Ascending aorta (tissue), 2 donors: ENCODE measurements at regions not wholly inside any gene's neighbourhood (a gene's known extent, or its start where the extent isn't known, plus 50 kb on each side); places are given as distances from the start of the nearest gene placed in this dataset.

Source experiments
- DNase-seq, 2 donors: peaks; one replicate each; pipeline ENCODE4 v3.0.0-alpha.2; 2019; ENCODE audit warnings: low spot score in 2 of 2
- H3K27ac ChIP-seq, 2 donors: fragments of 200-600 bp; sonication (generic); one replicate each; pipeline ENCODE4 v1.5.1; 2016 to 2017; ENCODE audit warnings: mild to moderate bottlenecking in 1 of 2
- H3K27me3 ChIP-seq: fragments of 200-600 bp; sonication (generic); one replicate; pipeline ENCODE4 v1.5.1; 2017
- H3K36me3 ChIP-seq, 2 donors: fragments of 200-600 bp; sonication (generic); one replicate each; pipeline ENCODE4 v1.5.1; 2016
- H3K4me1 ChIP-seq, 2 donors: fragments of 200-600 bp; sonication (generic); one replicate each; pipeline ENCODE4 v1.5.1; 2016 to 2017; ENCODE audit warnings: mild to moderate bottlenecking in 1 of 2
- H3K4me3 ChIP-seq, 2 donors: fragments of 200-600 bp; sonication (generic); one replicate each; pipeline ENCODE4 v1.5.1; 2016 to 2017; ENCODE audit warnings: mild to moderate bottlenecking in 1 of 2
- H3K9me3 ChIP-seq, 2 donors: fragments of 200-600 bp; sonication (generic); one replicate each; pipeline ENCODE4 v1.5.1; 2016
- CTCF ChIP-seq, 3 experiments: fragments of 200-600 bp in 2 of 3; fragments of 450-650 bp in 1 of 3; sonication (generic) in 2 of 3; IDR thresholded peaks; one replicate each; pipeline ENCODE4 v1.5.1; 2016 to 2019; ENCODE audit warnings: antibody characterized with exemption in 3 of 3, mild to moderate bottlenecking in 1 of 3, moderate library complexity in 1 of 3
- intact Hi-C: fragments of 100-400 bp; cut with DNase I; formaldehyde crosslinking; loops from one replicate; pipeline ENCODE4 v1.15.1; 2023

DNA sequence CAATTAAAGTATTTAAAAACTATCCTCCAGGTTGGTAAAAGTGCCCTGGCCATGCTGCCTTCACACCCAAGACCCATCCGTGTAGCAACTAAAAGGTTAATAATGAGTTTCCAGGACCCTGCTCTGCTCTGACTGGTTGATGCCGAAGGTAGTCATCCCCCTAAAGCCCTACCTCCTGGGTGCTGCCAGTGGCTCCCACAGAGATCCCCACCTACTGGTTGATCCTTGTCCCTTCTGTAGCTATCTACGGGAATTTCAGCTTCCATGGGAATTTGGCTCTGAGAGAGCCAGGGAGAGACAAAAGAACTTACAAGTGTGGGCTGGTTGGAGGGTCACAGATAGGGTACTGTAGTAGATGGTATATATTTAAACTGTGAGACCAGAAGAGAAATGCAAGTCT, 110.6 kb upstream of the NANOGP8 start:
- Histone ChIP-seq H3K4me1 (no peaks in the 10 kb centered on the region), H3K27ac (no peak overlapping the region), H3K36me3 (no peaks in the 10 kb centered on the region), H3K27me3 (no peaks in the 10 kb centered on the region), H3K4me3 (no peak overlapping the region), H3K9me3 (peaks cover 0 to 14% of the 10 kb centered on the region in 2 donors)
- intact Hi-C loops = no loop called here
- no peak for TF ChIP-seq CTCF (IDR thresholded peaks at IDR 0.05)
- DNase-seq = no peak

GRCh38 chr15:35195031-35195430, 109.9 kb upstream of the NANOGP8 start:
- H3K36me3 ChIP-seq = no peaks in the 10 kb centered on the region
- peaks cover 0 to 14% of the 10 kb centered on the region in 2 donors for H3K9me3 ChIP-seq
- no peaks in the 10 kb centered on the region for H3K4me1 ChIP-seq
- no peak for TF ChIP-seq CTCF (IDR thresholded peaks at IDR 0.05)
- no peak for DNase-seq
- no peaks in the 10 kb centered on the region for H3K27me3 ChIP-seq
- no peak overlapping the region for H3K4me3 ChIP-seq
- H3K27ac ChIP-seq = no peak overlapping the region
- intact Hi-C loops = no loop called here

DNA sequence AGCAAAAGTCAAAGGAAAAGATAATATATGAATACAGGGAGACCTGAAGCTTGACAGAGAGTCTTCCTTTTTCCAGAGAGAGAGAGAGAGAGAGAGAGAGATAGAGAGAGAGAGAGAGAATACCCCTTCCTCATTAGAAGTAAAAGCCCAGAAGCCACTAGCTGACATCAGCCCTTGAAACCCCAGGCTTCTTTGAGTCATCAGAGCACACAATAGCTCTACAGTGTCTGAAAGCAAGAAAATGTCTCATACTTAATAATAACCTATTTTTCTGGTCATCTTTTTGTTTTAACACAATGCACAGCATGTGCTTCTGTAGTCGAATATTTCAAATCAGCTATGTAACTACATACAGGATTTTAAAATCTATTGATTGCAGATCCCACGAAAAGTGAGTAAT, 109.2 kb upstream of the NANOGP8 start:
- Histone ChIP-seq H3K27ac (no peak overlapping the region), H3K9me3 (peaks cover 0 to 14% of the 10 kb centered on the region in 2 donors), H3K36me3 (no peaks in the 10 kb centered on the region), H3K4me1 (no peaks in the 10 kb centered on the region), H3K27me3 (no peaks in the 10 kb centered on the region), H3K4me3 (no peak overlapping the region)
- intact Hi-C loops = no loop called here
- no peak for TF ChIP-seq CTCF (IDR thresholded peaks at IDR 0.05)
- DNase-seq = no peak

DNA sequence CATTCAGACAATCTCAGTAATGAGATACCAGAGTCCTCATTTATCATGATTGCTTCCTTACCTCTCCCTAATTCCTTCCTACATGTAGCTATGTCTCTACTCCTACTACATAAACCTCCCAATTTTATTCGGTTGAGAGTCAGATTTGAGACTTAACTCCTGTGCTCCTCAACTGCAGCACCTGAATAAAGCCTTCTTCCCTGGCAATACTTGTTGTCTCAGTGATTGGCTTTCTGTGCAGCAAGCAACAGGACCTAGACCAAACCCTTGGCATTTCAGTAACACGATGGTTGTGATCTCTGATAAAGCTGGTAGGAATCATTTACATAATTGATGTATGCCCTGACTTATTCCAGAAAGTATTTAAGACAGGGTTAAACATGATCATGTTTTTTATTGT, 106.7 kb upstream of the NANOGP8 start:
- H3K36me3 ChIP-seq = no peaks in the 10 kb centered on the region
- no peaks in the 10 kb centered on the region for H3K27me3 ChIP-seq
- DNase-seq = no peak
- no peak overlapping the region for H3K4me3 ChIP-seq
- no peaks in the 10 kb centered on the region for H3K4me1 ChIP-seq
- intact Hi-C loops = no loop called here
- TF ChIP-seq CTCF (IDR thresholded peaks at IDR 0.05) = no peak
- peaks cover 0 to 14% of the 10 kb centered on the region in 2 donors for H3K9me3 ChIP-seq
- H3K27ac ChIP-seq = no peak overlapping the region

DNA sequence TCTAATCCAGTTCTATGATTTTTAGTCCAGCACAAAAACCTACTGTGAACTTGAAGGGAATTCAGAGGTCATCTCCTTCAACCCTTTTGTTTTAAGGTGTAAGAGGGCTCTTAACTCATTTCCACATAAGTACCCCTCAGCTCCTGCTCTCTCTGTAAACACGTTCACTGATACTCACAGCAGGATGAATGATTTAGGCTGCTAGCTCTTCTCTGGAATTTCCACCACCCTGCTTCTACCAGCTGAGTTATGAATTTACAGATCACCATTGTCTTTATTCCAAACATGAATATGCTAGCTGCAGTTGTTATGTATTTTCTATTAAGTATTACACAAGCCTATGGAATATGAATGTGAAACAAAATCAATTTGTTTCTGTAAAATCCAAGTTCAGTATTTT, 101.3 kb upstream of the NANOGP8 start:
- Histone ChIP-seq H3K4me3 (no peak overlapping the region), H3K27ac (no peak overlapping the region), H3K27me3 (no peaks in the 10 kb centered on the region), H3K36me3 (no peaks in the 10 kb centered on the region), H3K9me3 (peaks cover 0 to 3% of the 10 kb centered on the region in 2 donors), H3K4me1 (no peaks in the 10 kb centered on the region)
- no peak for DNase-seq
- no peak for TF ChIP-seq CTCF (IDR thresholded peaks at IDR 0.05)
- intact Hi-C loops = no loop called here

DNA sequence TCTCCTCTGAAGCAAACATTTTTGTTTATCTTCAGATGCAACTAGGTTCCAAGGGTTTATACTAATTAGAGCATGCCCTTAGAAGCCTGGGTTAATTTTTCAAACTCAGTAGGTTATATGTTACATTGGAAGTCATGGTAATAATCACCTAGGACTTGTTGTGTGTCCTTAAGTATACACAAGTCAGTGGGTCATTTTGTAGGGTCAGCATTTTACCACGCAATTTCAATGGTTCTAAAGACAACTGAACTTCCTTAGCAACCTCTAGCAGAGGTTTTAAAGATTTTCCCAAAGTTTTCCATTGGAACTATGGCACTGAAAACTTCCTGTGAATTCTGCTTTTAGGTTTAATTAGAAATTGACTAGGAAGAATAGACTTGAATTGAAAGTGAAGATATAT, 99.6 kb upstream of the NANOGP8 start:
- H3K27me3 ChIP-seq = no peaks in the 10 kb centered on the region
- H3K9me3 ChIP-seq = no peaks in the 10 kb centered on the region
- no peak overlapping the region for H3K4me3 ChIP-seq
- DNase-seq = no peak
- no peak for TF ChIP-seq CTCF (IDR thresholded peaks at IDR 0.05)
- no peaks in the 10 kb centered on the region for H3K36me3 ChIP-seq
- no peak overlapping the region for H3K27ac ChIP-seq
- intact Hi-C loops = no loop called here
- H3K4me1 ChIP-seq = no peaks in the 10 kb centered on the region
